Upper lobe of left lung (tissue), 4 donors: ENCODE measurements at regions not wholly inside any gene's neighbourhood (a gene's known extent, or its start where the extent isn't known, plus 50 kb on each side); places are given as distances from the start of the nearest gene placed in this dataset.

ENCODE experiments used
- CTCF ChIP-seq, 6 experiments: fragments of 450-650 bp in 4 of 6; fragments of 200-600 bp in 2 of 6; sonication (generic) in 2 of 6; IDR thresholded peaks; one replicate each; pipeline ENCODE4 v1.5.1; 2016 to 2019; ENCODE audit warnings: antibody characterized with exemption in 6 of 6
- EP300 ChIP-seq, 4 donors: sonication (generic); formaldehyde crosslinking; IDR thresholded peaks; one replicate each; pipeline ENCODE4 v1.5.1; 2017; ENCODE audit warnings: antibody characterized with exemption in 4 of 4, control low read depth in 2 of 4
- POLR2A ChIP-seq, 4 donors: fragments of 450-650 bp; IDR thresholded peaks; one replicate each; pipeline ENCODE4 v1.5.1; 2016 to 2017; ENCODE audit warnings: antibody characterized with exemption in 4 of 4, mild to moderate bottlenecking in 2 of 4

- TF ChIP-seq CTCF (IDR thresholded peaks at IDR 0.05) (no peak), POLR2A (IDR thresholded peaks at IDR 0.05) (no peak), EP300 (IDR thresholded peaks at IDR 0.05) (no peak)
Measured at GRCh38 chr5:167290478-167290877, 1001.0 kb upstream of the WWC1 start.
